ENCODE measurements at regions not wholly inside any gene's neighbourhood (a gene's known extent, or its start where the extent isn't known, plus 50 kb on each side); places are given as distances from the start of the nearest gene placed in this dataset.

DNA sequence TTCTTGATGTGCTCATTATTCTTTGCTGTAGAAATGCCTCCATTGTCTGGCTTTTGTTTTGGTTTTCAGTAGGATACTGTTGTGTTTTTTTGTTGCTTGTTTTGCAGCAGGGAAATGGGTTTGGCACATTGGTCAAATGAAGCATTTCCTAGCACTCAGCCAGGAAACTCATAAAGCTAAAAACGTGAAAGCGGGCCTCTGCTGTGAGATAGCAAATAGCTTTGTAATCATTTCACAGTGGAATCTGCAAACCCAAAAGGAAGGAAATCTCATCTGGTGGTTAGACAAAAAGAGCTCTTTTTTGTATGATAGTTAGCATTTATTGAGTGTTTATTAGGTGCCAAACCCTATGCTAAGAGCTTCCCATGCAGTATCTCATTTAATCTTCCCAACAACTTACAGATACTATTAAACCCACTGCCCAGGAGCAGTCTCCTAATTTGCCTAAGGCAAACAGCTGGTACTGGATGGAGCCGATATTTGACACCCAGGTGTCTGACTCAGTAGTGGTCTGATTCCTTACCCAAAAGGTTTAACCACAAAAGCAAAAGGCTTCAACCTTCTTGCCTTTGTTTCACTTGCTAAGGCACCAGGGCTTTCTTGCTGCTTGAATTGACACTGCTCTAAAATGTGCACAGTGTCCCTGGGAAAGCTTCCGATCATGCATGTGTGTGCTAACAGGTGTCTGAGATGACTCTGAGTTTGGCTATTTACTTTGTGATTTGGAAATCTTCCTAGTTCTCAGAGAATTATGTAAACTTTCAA is 527.9 kb upstream of the MDFIC2 start:
- H3K9me2 ChIP-seq (replicated peaks; ENCODE audit: low read length) = no peaks in the 10 kb centered on the region
- H3K9ac ChIP-seq (ENCODE audit: low read length) = no peak overlapping the region
- no peaks in the 10 kb centered on the region for H3K36me3 ChIP-seq (ENCODE audit: low read depth, low read length)
- H3F3A ChIP-seq (ENCODE audit: low read length, unreplicated experiment) = no peaks in the 10 kb centered on the region
- ATAC-seq (peak; percentile 85), DNase-seq (peak; percentile 87)
- H2AFZ ChIP-seq (ENCODE audit: low read length) = no peak overlapping the region
- BruUV-seq (replicated peaks) = no TSS peak
- no peaks in the 10 kb centered on the region for H3K27me3 ChIP-seq (ENCODE audit: low read length)
- peak overlapping the region; percentile 23; the same call in 1 of the 2 replicates for H3K4me2 ChIP-seq (ENCODE audit: low read length)
- POLR2A ChIA-PET (ENCODE audit: unreplicated experiment) = interaction anchor here (0.6 kb wide), 1 partner anchor 210 kb away, joined by 3 read pairs; no protein-coding TSS in a partner anchor
- no peaks in the 10 kb centered on the region for H3K9me3 ChIP-seq (ENCODE audit: low read length)
- no peak for TF ChIP-seq EZH2phosphoT487 (IDR thresholded peaks at IDR 0.05; ENCODE audit: borderline replicate concordance, low read length)
- TF ChIP-seq EZH2 (IDR thresholded peaks at IDR 0.05; ENCODE audit: low read length, unreplicated experiment) = no peak
- TF ChIP-seq, protein P1, sequence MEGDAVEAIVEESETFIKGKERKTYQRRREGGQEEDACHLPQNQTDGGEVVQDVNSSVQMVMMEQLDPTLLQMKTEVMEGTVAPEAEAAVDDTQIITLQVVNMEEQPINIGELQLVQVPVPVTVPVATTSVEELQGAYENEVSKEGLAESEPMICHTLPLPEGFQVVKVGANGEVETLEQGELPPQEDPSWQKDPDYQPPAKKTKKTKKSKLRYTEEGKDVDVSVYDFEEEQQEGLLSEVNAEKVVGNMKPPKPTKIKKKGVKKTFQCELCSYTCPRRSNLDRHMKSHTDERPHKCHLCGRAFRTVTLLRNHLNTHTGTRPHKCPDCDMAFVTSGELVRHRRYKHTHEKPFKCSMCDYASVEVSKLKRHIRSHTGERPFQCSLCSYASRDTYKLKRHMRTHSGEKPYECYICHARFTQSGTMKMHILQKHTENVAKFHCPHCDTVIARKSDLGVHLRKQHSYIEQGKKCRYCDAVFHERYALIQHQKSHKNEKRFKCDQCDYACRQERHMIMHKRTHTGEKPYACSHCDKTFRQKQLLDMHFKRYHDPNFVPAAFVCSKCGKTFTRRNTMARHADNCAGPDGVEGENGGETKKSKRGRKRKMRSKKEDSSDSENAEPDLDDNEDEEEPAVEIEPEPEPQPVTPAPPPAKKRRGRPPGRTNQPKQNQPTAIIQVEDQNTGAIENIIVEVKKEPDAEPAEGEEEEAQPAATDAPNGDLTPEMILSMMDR (conservative IDR thresholded peaks at IDR 0.05; ENCODE audit: low read depth, low read length) = no peak
- intact Hi-C loops (cut with micrococcal nuclease) = no loop called here
- no peaks in the 10 kb centered on the region for H3K79me2 ChIP-seq (ENCODE audit: low read length)
- CTCF ChIA-PET = no interaction called here
- H3K27ac ChIP-seq (ENCODE audit: low read length) = peak overlapping the region; percentile 10
- no peak overlapping the region for H3K4me3 ChIP-seq (ENCODE audit: low read length)
- H4K20me1 ChIP-seq (ENCODE audit: low read length) = no peaks in the 10 kb centered on the region
- peaks cover 16% of the 10 kb centered on the region for H3K4me1 ChIP-seq (ENCODE audit: insufficient read depth, low read length)

DNA sequence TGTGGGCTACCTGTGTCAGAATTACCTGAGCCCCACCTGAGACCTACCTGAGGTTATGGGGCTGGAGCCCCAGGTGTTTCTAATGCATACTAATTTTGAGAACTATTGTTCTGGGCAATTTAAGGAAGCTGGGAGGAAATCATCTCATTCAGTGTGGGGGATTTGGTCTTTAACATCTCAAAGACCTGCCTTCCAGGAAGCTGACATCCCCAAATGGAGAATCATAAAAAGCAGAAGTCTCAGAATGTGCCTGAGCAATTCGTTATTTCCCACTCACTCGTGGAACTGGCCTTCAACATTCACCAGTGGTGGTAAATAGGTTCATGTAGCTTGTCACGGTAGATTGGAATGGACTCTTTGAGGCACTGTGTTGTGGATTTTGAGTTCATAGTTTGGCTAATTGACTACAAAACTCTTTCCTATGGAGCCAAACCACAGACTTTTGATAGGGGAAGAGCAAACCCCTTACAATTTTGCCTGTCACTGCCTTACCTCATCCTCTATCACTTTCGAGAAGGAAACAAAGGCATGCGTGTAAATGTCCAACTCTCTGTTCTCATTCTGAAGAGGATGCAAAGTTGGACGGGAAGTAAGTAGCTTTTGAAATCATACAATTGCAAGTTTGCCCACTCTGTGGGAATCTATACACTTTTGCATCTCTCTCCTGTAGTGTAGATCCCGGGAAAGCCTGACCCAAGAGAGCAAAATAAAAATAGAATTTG is 521.0 kb upstream of the MDFIC2 start:
- H3F3A ChIP-seq (ENCODE audit: low read length, unreplicated experiment) = no peaks in the 10 kb centered on the region
- ChIA-PET POLR2A (ENCODE audit: unreplicated experiment) (no interaction called here), CTCF (no interaction called here)
- ATAC-seq (no peak), DNase-seq (no peak)
- H3K9ac ChIP-seq (ENCODE audit: low read length) = no peak overlapping the region
- no peaks in the 10 kb centered on the region for H3K9me2 ChIP-seq (replicated peaks; ENCODE audit: low read length)
- H4K20me1 ChIP-seq (ENCODE audit: low read length) = no peaks in the 10 kb centered on the region
- no peaks in the 10 kb centered on the region for H3K36me3 ChIP-seq (ENCODE audit: low read depth, low read length)
- H3K4me3 ChIP-seq (ENCODE audit: low read length) = no peak overlapping the region
- H3K9me3 ChIP-seq (ENCODE audit: low read length) = no peaks in the 10 kb centered on the region
- intact Hi-C loops (cut with micrococcal nuclease) = no loop called here
- peaks cover 11% of the 10 kb centered on the region; the same call in 1 of the 2 replicates for H3K4me1 ChIP-seq (ENCODE audit: insufficient read depth, low read length)
- H3K79me2 ChIP-seq (ENCODE audit: low read length) = no peaks in the 10 kb centered on the region
- no TSS peak for BruUV-seq (replicated peaks)
- no peaks in the 10 kb centered on the region for H3K27me3 ChIP-seq (ENCODE audit: low read length)
- H2AFZ ChIP-seq (ENCODE audit: low read length) = no peak overlapping the region
- TF ChIP-seq, protein P1 (conservative IDR thresholded peaks at IDR 0.05; ENCODE audit: low read depth, low read length) = no peak
- TF ChIP-seq EZH2phosphoT487 (IDR thresholded peaks at IDR 0.05; ENCODE audit: borderline replicate concordance, low read length) (no peak), EZH2 (IDR thresholded peaks at IDR 0.05; ENCODE audit: low read length, unreplicated experiment) (no peak)
- H3K27ac ChIP-seq (ENCODE audit: low read length) = no peak overlapping the region
- no peak overlapping the region for H3K4me2 ChIP-seq (ENCODE audit: low read length)

DNA sequence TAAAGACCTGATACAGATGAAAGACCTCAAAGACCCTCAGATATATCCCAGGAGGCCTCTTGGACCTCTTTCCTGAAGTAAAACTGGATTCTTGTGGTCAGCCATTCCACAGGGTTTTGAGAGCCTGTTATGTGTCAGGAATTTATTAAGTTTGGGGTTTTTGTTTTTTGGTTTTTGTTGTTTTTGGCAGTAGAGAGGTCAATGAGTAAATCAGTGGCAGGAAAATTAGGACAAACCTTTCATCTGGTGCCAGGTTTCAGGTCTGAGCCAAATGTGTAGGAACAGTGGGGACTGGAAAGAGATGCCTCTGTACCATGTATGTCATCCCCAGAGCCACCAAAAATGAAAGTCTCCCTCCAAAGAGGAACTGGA is 520.4 kb upstream of the MDFIC2 start:
- no peak for DNase-seq
- Histone ChIP-seq H3K36me3 (ENCODE audit: low read depth, low read length) (no peaks in the 10 kb centered on the region), H3K27ac (ENCODE audit: low read length) (no peak overlapping the region), H3K4me2 (ENCODE audit: low read length) (no peak overlapping the region), H3K9ac (ENCODE audit: low read length) (no peak overlapping the region), H3K4me3 (ENCODE audit: low read length) (no peak overlapping the region), H3K4me1 (ENCODE audit: insufficient read depth, low read length) (peaks cover 11% of the 10 kb centered on the region; the same call in 1 of the 2 replicates), H3K79me2 (ENCODE audit: low read length) (no peaks in the 10 kb centered on the region), H4K20me1 (ENCODE audit: low read length) (no peaks in the 10 kb centered on the region), H3K27me3 (ENCODE audit: low read length) (no peaks in the 10 kb centered on the region), H2AFZ (ENCODE audit: low read length) (no peak overlapping the region), H3K9me3 (ENCODE audit: low read length) (no peaks in the 10 kb centered on the region), H3K9me2 (replicated peaks; ENCODE audit: low read length) (no peaks in the 10 kb centered on the region), H3F3A (ENCODE audit: low read length, unreplicated experiment) (no peaks in the 10 kb centered on the region)
- no peak for TF ChIP-seq EZH2phosphoT487 (IDR thresholded peaks at IDR 0.05; ENCODE audit: borderline replicate concordance, low read length)
- no peak for TF ChIP-seq EZH2 (IDR thresholded peaks at IDR 0.05; ENCODE audit: low read length, unreplicated experiment)
- TF ChIP-seq, protein P1 (conservative IDR thresholded peaks at IDR 0.05; ENCODE audit: low read depth, low read length) = no peak
- intact Hi-C loops (cut with micrococcal nuclease) = no loop called here
- no TSS peak for BruUV-seq (replicated peaks)
- no peak for ATAC-seq
- ChIA-PET POLR2A (ENCODE audit: unreplicated experiment) (no interaction called here), CTCF (no interaction called here)

Measured in PC-3 (cell line).